GM23338 (cell line): ENCODE measurements at regions not wholly inside any gene's neighbourhood (a gene's known extent, or its start where the extent isn't known, plus 50 kb on each side); places are given as distances from the start of the nearest gene placed in this dataset.
A peak's percentile ranks its signal among the peaks of the same experiment; 100 is the strongest.

Experiments used
- CREB1 ChIP-seq: fragments of 250-450 bp; sonication (Bioruptor Pico); IDR thresholded peaks from 2 replicates; pipeline ENCODE4 v1.5.0; 2020; ENCODE audit warnings: low read depth, mild to moderate bottlenecking, moderate library complexity
- EZH2 ChIP-seq: fragments of 200-600 bp; sonication (generic); IDR thresholded peaks from one replicate; pipeline ENCODE4 v1.8.0; 2017; ENCODE audit warnings: antibody characterized with exemption, mild to moderate bottlenecking, low read depth; ENCODE audit not compliant: unreplicated experiment
- EZH2phosphoT487 ChIP-seq: fragments of 200-600 bp; sonication (generic); IDR thresholded peaks from one replicate; pipeline ENCODE4 v1.8.1; 2018; ENCODE audit warnings: antibody characterized with exemption; ENCODE audit not compliant: unreplicated experiment
- NANOG ChIP-seq: IDR thresholded peaks from 2 replicates; pipeline ENCODE4 v1.6.1; 2016; ENCODE audit warnings: antibody characterized with exemption, borderline replicate concordance
- REST ChIP-seq: IDR thresholded peaks from one replicate; pipeline ENCODE4 v1.6.1; 2018; ENCODE audit warnings: antibody characterized with exemption; ENCODE audit not compliant: unreplicated experiment
- TF ChIP-seq, protein P1 (sequence below), 2 experiments: fragments of 200-600 bp in 1 of 2; sonication (generic) in 1 of 2; conservative IDR thresholded peaks; 2 replicates each; pipeline versions ENCODE4 v1.5.1 to v1.6.1; 2016 to 2017; ENCODE audit warnings: antibody characterized with exemption in 2 of 2, low read depth in 2 of 2, mild to moderate bottlenecking in 2 of 2, moderate library complexity in 1 of 2

- TF ChIP-seq CREB1 (CRISPR knock-in tag) (no peak), EZH2 (no peak), EZH2phosphoT487 (no peak), NANOG (no peak), REST (no peak)
- TF ChIP-seq, protein P1, sequence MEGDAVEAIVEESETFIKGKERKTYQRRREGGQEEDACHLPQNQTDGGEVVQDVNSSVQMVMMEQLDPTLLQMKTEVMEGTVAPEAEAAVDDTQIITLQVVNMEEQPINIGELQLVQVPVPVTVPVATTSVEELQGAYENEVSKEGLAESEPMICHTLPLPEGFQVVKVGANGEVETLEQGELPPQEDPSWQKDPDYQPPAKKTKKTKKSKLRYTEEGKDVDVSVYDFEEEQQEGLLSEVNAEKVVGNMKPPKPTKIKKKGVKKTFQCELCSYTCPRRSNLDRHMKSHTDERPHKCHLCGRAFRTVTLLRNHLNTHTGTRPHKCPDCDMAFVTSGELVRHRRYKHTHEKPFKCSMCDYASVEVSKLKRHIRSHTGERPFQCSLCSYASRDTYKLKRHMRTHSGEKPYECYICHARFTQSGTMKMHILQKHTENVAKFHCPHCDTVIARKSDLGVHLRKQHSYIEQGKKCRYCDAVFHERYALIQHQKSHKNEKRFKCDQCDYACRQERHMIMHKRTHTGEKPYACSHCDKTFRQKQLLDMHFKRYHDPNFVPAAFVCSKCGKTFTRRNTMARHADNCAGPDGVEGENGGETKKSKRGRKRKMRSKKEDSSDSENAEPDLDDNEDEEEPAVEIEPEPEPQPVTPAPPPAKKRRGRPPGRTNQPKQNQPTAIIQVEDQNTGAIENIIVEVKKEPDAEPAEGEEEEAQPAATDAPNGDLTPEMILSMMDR (conservative IDR thresholded peaks at IDR 0.05; ENCODE audit: low read depth in 2 of 2), result peak; percentile 53 to 79
Measured at GRCh38 chr7:152959610-152960009, 200.1 kb downstream of the ACTR3B start.
